Endometrial microvascular endothelial cells (primary cell): ENCODE measurements at regions not wholly inside any gene's neighbourhood (a gene's known extent, or its start where the extent isn't known, plus 50 kb on each side); places are given as distances from the start of the nearest gene placed in this dataset.
"Not testable (repeated sequence)": the region's sequence is repeated elsewhere in the genome, so short reads cannot be mapped to it uniquely, and the experiment has no call there.

Experiments
- in situ Hi-C: cut with HindIII; loops from 2 replicates; pipeline ENCODE4 v1.10.0; 2017; ENCODE audit warnings: low sequenced_read_pairs, low pct_unique_long_range_greater_than_20kb; ENCODE audit errors: inconsistent ontology term

- in situ Hi-C loops, result no loop called here
Observed at GRCh38 chr4:126530996-126531585, 1101.7 kb upstream of the INTU start.

GRCh38 chr4:126532527-126532926 lies 1100.2 kb upstream of the INTU start:
- in situ Hi-C loops, result no loop called here

- in situ Hi-C loops, result no loop called here
Observed at GRCh38 chr4:126533146-126533805, 1099.5 kb upstream of the INTU start.

GRCh38 chr4:126539771-126540170 lies 1093.0 kb upstream of the INTU start:
- in situ Hi-C loops, result no loop called here

- in situ Hi-C loops, result no loop called here
Observed at GRCh38 chr4:126541820-126542219, 1090.9 kb upstream of the INTU start.

- in situ Hi-C loops, result no loop called here
Observed at GRCh38 chr4:126544276-126544675, 1088.5 kb upstream of the INTU start.

GRCh38 chr4:126546197-126546596 lies 1086.6 kb upstream of the INTU start:
- in situ Hi-C loops, result not testable (repeated sequence)

- in situ Hi-C loops, result no loop called here
Observed at GRCh38 chr4:126547352-126547751, 1085.4 kb upstream of the INTU start.

- in situ Hi-C loops, result no loop called here
Observed at GRCh38 chr4:126548890-126549289, 1083.9 kb upstream of the INTU start.

GRCh38 chr4:126552321-126552720 lies 1080.4 kb upstream of the INTU start:
- in situ Hi-C loops, result no loop called here

GRCh38 chr4:126553248-126553647 lies 1079.5 kb upstream of the INTU start:
- in situ Hi-C loops, result no loop called here

- in situ Hi-C loops, result no loop called here
Observed at GRCh38 chr4:126558596-126558995, 1074.2 kb upstream of the INTU start.

- in situ Hi-C loops, result no loop called here
Observed at GRCh38 chr4:126559961-126560360, 1072.8 kb upstream of the INTU start.

- in situ Hi-C loops, result no loop called here
Observed at GRCh38 chr4:126560794-126561193, 1072.0 kb upstream of the INTU start.

GRCh38 chr4:126563389-126563788 lies 1069.4 kb upstream of the INTU start:
- in situ Hi-C loops, result no loop called here

GRCh38 chr4:126564283-126564854 lies 1068.4 kb upstream of the INTU start:
- in situ Hi-C loops, result no loop called here

- in situ Hi-C loops, result no loop called here
Observed at GRCh38 chr4:126568652-126569570, 1063.8 kb upstream of the INTU start.

GRCh38 chr4:126572264-126572663 lies 1060.5 kb upstream of the INTU start:
- in situ Hi-C loops, result no loop called here

GRCh38 chr4:126582737-126583136 lies 1050.0 kb upstream of the INTU start:
- in situ Hi-C loops, result no loop called here

GRCh38 chr4:126583509-126583908 lies 1049.2 kb upstream of the INTU start:
- in situ Hi-C loops, result no loop called here
